Fibroblast of villous mesenchyme (primary cell): ENCODE measurements at regions not wholly inside any gene's neighbourhood (a gene's known extent, or its start where the extent isn't known, plus 50 kb on each side); places are given as distances from the start of the nearest gene placed in this dataset.

Source experiments
- DNase-seq: peaks from one replicate; pipeline ENCODE4 v3.0.0-alpha.2; 2010; ENCODE audit warnings: low read depth
- H3K4me3 ChIP-seq: 2 replicates; pipeline ENCODE4 v1.5.1; 2011; ENCODE audit warnings: low read depth, mild to moderate bottlenecking, low read length
- TF ChIP-seq, protein P1 (sequence below): IDR thresholded peaks from 2 replicates; pipeline ENCODE4 v1.5.1; 2012; ENCODE audit warnings: low read depth, mild to moderate bottlenecking, low read length; ENCODE audit not compliant: insufficient read depth

DNA sequence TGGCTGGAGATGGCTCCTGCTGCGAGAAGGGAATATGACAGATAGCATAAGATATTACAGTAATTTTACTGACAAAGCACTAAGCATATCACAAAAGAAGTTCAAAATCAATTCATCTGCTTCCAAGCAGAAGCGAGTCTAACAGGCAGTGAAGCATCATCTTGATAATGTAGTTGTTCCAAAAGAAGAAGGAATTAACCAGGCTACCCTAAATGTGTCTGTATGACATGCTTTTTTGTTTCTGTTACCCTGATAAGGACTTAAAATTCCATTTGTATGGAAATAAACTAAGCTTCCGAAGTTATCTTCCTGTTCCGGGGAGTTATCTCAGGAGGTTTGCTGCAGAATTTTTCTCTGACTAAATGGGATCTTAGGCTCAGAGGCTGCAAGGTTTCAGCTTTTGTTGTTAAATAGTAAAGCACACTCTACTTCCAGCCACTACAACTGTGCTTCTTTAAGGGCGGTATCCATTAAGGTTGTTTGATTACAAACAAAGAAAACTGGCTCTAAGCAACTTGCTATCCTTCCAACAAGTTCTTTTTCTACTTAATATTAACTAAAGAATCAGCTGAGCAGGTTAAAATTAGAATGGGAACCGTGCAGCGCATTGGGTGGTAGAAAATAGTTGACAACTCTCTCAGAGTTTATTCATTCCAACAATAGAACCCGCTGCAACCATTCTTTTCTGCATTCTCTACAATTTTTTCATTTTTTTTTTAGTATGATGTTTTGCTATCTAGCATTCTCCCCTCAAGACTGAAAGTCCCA, 607.3 kb downstream of the UQCRFS1 start:
- TF ChIP-seq, protein P1, sequence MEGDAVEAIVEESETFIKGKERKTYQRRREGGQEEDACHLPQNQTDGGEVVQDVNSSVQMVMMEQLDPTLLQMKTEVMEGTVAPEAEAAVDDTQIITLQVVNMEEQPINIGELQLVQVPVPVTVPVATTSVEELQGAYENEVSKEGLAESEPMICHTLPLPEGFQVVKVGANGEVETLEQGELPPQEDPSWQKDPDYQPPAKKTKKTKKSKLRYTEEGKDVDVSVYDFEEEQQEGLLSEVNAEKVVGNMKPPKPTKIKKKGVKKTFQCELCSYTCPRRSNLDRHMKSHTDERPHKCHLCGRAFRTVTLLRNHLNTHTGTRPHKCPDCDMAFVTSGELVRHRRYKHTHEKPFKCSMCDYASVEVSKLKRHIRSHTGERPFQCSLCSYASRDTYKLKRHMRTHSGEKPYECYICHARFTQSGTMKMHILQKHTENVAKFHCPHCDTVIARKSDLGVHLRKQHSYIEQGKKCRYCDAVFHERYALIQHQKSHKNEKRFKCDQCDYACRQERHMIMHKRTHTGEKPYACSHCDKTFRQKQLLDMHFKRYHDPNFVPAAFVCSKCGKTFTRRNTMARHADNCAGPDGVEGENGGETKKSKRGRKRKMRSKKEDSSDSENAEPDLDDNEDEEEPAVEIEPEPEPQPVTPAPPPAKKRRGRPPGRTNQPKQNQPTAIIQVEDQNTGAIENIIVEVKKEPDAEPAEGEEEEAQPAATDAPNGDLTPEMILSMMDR: no peak
- no peak overlapping the region for H3K4me3 ChIP-seq
- DNase-seq: no peak

DNA sequence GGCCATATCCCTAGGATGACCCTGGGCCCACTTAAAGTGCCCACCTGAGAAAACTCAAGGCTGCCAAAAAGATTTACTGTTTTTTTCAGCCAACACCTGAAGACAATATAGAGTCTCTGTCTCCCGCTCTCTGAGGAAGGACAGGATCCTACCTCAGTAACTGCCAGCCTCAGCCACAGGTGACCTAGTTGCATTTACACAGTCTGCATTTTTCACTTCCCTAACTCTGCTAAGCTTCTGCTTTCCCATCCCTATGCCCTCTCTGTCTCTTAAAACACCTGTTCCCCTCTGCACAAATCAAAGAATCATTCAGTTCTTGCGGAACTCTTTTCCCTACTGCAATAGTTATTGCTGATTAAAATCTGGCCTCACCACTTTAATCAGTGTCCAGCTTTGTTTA, 609.5 kb downstream of the UQCRFS1 start:
- DNase-seq: no peak
- TF ChIP-seq, protein P1: no peak
- no peak overlapping the region for H3K4me3 ChIP-seq

DNA sequence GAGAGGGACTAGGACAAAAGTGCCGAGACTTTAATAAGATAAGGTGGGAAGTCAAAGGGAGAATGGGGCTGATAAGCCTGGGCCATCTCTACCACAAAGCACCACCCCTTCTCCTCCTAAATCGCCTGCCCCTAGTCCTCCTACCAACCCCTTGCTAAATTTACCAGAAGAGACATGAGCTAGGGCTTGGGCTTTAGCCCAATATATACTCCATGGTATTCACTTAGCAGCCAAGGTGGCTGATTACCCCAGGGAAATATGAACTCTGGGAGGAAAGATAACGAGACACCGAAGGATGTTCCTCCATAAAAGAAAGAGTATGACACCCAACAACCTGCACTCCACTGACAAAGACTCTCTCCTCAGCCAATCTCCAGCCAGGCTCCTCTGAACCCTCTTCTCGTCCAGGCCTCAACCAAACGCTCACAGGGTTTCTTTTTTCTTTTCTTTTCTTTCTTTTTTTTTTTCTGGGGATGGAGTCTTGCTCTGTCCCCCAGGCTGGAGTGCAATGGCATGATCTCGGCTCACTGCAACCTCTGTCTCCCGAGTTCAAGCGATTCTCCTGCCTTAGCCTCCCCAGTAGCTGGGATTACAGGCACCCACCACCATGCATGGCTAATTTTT, 610.2 kb downstream of the UQCRFS1 start:
- DNase-seq: no peak
- TF ChIP-seq, protein P1: no peak

DNA sequence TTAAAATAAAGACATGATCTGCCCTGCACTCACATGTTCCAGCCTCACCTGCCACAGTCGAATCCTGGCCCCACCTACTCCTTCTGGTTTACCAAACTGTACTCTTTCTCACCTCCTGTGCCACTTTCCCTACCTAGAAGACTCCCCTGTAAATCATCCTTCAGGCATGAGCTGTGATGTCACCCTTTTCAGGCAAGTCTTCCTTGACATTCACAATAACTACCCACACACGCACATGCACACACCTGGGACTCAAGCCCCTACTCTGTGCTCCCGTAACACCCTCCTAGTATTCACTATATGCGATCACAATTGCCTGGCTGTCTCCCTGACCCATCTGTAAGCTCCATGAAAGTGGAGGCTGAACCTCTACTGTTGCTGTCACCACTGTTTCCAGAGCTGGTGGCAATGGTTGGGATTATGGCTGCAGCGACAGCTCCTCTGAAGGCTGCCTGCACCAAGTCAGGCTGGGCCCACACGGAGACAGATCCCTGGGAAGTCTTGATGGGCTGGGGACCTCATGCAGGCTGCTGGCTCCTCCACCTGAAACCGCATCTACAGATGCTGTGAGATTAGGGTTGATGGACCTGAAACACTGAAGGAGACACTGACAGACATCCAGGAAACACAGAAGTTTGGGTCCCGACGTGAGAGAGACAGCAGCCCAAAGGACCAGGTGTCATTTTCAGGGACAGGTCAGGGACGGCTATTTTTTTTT, 611.1 kb downstream of the UQCRFS1 start:
- TF ChIP-seq, protein P1: no peak
- H3K4me3 ChIP-seq: no peak overlapping the region
- no peak for DNase-seq

More for the DNA sequence above, 610.2 kb downstream of the UQCRFS1 start:
- no peak overlapping the region for H3K4me3 ChIP-seq

DNA sequence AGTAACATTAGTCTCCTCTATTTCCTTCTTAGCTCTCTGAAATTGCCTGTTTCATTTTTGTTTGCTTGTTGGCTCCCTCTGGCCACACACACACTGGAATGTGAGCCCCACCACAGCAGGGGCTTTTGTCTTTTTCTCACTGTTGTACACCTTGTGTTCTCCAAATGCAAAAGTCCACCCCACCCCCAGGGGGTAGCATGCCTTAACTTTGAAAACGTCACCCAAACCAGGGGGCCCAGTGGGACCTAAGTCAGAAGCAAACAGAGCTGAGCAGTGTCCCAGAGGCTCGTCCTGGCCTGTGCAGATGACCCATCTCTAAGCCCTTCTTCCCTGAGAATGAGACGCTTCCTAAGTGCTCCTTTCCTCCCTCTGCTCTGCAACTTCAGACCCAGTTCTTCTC, 614.1 kb downstream of the UQCRFS1 start:
- no peak overlapping the region for H3K4me3 ChIP-seq
- TF ChIP-seq, protein P1: no peak
- DNase-seq: no peak

DNA sequence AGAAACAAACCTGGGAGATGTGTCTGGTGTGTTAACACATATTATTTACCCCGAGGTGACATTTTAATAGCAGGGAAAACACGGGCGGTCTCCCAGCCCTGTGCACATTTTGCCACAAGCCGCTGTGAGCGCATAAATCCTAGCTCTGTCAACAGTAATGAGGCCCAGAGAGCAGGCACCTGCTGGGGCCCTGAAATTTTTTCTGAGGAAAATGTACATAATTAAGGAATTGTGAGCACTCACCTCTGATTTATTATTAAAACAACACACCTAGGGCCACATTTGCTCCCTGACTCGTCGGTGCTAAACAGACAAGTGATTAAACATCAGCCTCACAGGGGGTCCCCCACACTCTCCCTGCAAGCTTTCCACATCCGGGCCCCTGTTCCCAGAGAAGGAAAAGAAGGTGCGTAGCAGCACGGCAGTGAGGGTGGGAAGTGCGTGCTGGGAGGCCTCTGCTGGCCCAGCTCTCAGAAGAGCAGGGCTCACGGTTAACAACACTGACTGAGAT, 616.3 kb downstream of the UQCRFS1 start:
- no peak for DNase-seq
- no peak overlapping the region for H3K4me3 ChIP-seq
- TF ChIP-seq, protein P1: no peak
